AG09319 (cell line): ENCODE measurements at regions not wholly inside any gene's neighbourhood (a gene's known extent, or its start where the extent isn't known, plus 50 kb on each side); places are given as distances from the start of the nearest gene placed in this dataset.
"Not testable (repeated sequence)": the region's sequence is repeated elsewhere in the genome, so short reads cannot be mapped to it uniquely, and the experiment has no call there.

Source experiments
- DNase-seq: peaks from one replicate; pipeline ENCODE4 v3.0.0-alpha.2; 2010; ENCODE audit warnings: low read depth; ENCODE audit errors: extremely low read depth

- not testable (repeated sequence) for DNase-seq
Observed at GRCh38 chr16:18263046-18263445, 73.5 kb downstream of the NPIPA8 start.

- not testable (repeated sequence) for DNase-seq
Observed at GRCh38 chr16:18261848-18262247, 74.7 kb downstream of the NPIPA8 start.

- DNase-seq = not testable (repeated sequence)
Observed at GRCh38 chr16:18259496-18260176, 76.9 kb downstream of the NPIPA8 start.

GRCh38 chr16:18252943-18253342, 83.6 kb downstream of the NPIPA8 start:
- not testable (repeated sequence) for DNase-seq

- DNase-seq = not testable (repeated sequence)
Observed at GRCh38 chr16:18230505-18230904, 106.0 kb downstream of the NPIPA8 start.

- DNase-seq = not testable (repeated sequence)
Observed at GRCh38 chr16:18222054-18223009, 114.2 kb downstream of the NPIPA8 start.

- not testable (repeated sequence) for DNase-seq
Observed at GRCh38 chr16:18217741-18218140, 118.8 kb downstream of the NPIPA8 start.

- DNase-seq = not testable (repeated sequence)
Observed at GRCh38 chr16:18216814-18217213, 119.7 kb downstream of the NPIPA8 start.

GRCh38 chr16:18213810-18214209, 122.7 kb downstream of the NPIPA8 start:
- DNase-seq = not testable (repeated sequence)

- DNase-seq = not testable (repeated sequence)
Observed at GRCh38 chr16:18211505-18211904, 125.0 kb downstream of the NPIPA8 start.

GRCh38 chr16:18204786-18205185, 131.8 kb downstream of the NPIPA8 start:
- not testable (repeated sequence) for DNase-seq

- not testable (repeated sequence) for DNase-seq
Observed at GRCh38 chr16:18204309-18204708, 132.2 kb downstream of the NPIPA8 start.

GRCh38 chr16:18201511-18201910, 135.0 kb downstream of the NPIPA8 start:
- DNase-seq = not testable (repeated sequence)

GRCh38 chr16:18192389-18192788, 144.1 kb downstream of the NPIPA8 start:
- DNase-seq = not testable (repeated sequence)

- DNase-seq = not testable (repeated sequence)
Observed at GRCh38 chr16:18190179-18190578, 146.4 kb downstream of the NPIPA8 start.

GRCh38 chr16:18184755-18185154, 151.8 kb downstream of the NPIPA8 start:
- DNase-seq = not testable (repeated sequence)

GRCh38 chr16:18181028-18181427, 155.5 kb downstream of the NPIPA8 start:
- not testable (repeated sequence) for DNase-seq

- DNase-seq = not testable (repeated sequence)
Observed at GRCh38 chr16:18173945-18174497, 162.5 kb downstream of the NPIPA8 start.

- not testable (repeated sequence) for DNase-seq
Observed at GRCh38 chr16:18162293-18162692, 174.2 kb downstream of the NPIPA8 start.

GRCh38 chr16:18161224-18161623, 175.3 kb downstream of the NPIPA8 start:
- DNase-seq = not testable (repeated sequence)

GRCh38 chr16:18159185-18159584, 177.4 kb downstream of the NPIPA8 start:
- DNase-seq = not testable (repeated sequence)
